Neural progenitor cell (in vitro differentiated cells): ENCODE measurements at regions not wholly inside any gene's neighbourhood (a gene's known extent, or its start where the extent isn't known, plus 50 kb on each side); places are given as distances from the start of the nearest gene placed in this dataset.

ENCODE experiments used
- DNase-seq: peaks from one replicate; pipeline ENCODE4 v3.0.0-alpha.2; 2016; ENCODE audit warnings: low spot score
- H2AFZ ChIP-seq: fragments of 200-600 bp; sonication (generic); replicated peaks from 2 replicates; pipeline ENCODE4 v1.6.1; 2016; ENCODE audit warnings: antibody characterized with exemption
- H3F3A ChIP-seq: fragments of 200-600 bp; sonication (generic); 2 replicates; pipeline ENCODE4 v1.6.1; 2016; ENCODE audit warnings: antibody characterized with exemption, low read depth
- H3K27ac ChIP-seq: fragments of 200-600 bp; sonication (generic); 2 replicates; pipeline ENCODE4 v1.5.1; 2016; ENCODE audit warnings: mild to moderate bottlenecking
- H3K27me3 ChIP-seq: fragments of 200-600 bp; sonication (generic); 2 replicates; pipeline ENCODE4 v1.6.1; 2016; ENCODE audit warnings: mild to moderate bottlenecking, moderate library complexity
- H3K36me3 ChIP-seq: fragments of 200-600 bp; sonication (generic); 2 replicates; pipeline ENCODE4 v1.5.1; 2016
- H3K4me1 ChIP-seq: fragments of 200-600 bp; sonication (generic); 2 replicates; pipeline ENCODE4 v1.6.1; 2016; ENCODE audit warnings: mixed run types
- H3K4me2 ChIP-seq: fragments of 200-600 bp; sonication (generic); 2 replicates; pipeline ENCODE4 v1.6.1; 2016
- H3K4me3 ChIP-seq: fragments of 200-600 bp; sonication (generic); 2 replicates; pipeline ENCODE4 v1.5.1; 2016
- H3K79me2 ChIP-seq: fragments of 200-600 bp; sonication (generic); 2 replicates; pipeline ENCODE4 v1.6.1; 2016; ENCODE audit warnings: low read depth
- H3K9ac ChIP-seq: fragments of 200-600 bp; sonication (generic); 2 replicates; pipeline ENCODE4 v1.6.1; 2016
- H3K9me3 ChIP-seq: fragments of 200-600 bp; sonication (generic); 2 replicates; pipeline ENCODE4 v1.5.1; 2016; ENCODE audit warnings: low read depth
- H4K20me1 ChIP-seq: fragments of 200-600 bp; sonication (generic); 2 replicates; pipeline ENCODE4 v1.6.1; 2016; ENCODE audit warnings: low read depth
- H3K27ac Mint-ChIP-seq: 3 replicates; pipeline ENCODE4 v1.8.0; 2021; ENCODE audit warnings: mixed read lengths
- H3K27me3 Mint-ChIP-seq: 2 replicates; pipeline ENCODE4 v1.8.0; 2022; ENCODE audit warnings: low read depth, mild to moderate bottlenecking, inconsistent platforms, moderate library complexity, mixed read lengths; ENCODE audit not compliant: insufficient read depth
- H3K36me3 Mint-ChIP-seq: 3 replicates; pipeline ENCODE4 v1.8.0; 2021; ENCODE audit warnings: mixed read lengths
- H3K4me1 Mint-ChIP-seq: 3 replicates; pipeline ENCODE4 v1.8.0; 2021; ENCODE audit warnings: mixed read lengths
- H3K4me3 Mint-ChIP-seq: 3 replicates; pipeline ENCODE4 v1.8.0; 2021; ENCODE audit warnings: mild to moderate bottlenecking, moderate library complexity, mixed read lengths
- H3K9me3 Mint-ChIP-seq: 3 replicates; pipeline ENCODE4 v1.8.0; 2020; ENCODE audit warnings: mixed read lengths
- CTCF ChIP-seq: fragments of 200-600 bp; sonication (generic); IDR thresholded peaks from 2 replicates; pipeline ENCODE4 v1.5.1; 2017; ENCODE audit warnings: antibody characterized with exemption, mild to moderate bottlenecking
- EZH2 ChIP-seq: fragments of 200-600 bp; sonication (generic); IDR thresholded peaks from 2 replicates; pipeline ENCODE4 v1.6.1; 2017; ENCODE audit warnings: antibody characterized with exemption, mild to moderate bottlenecking, moderate library complexity
- EZH2phosphoT487 ChIP-seq: fragments of 200-600 bp; sonication (generic); IDR thresholded peaks from 2 replicates; pipeline ENCODE4 v1.6.1; 2017; ENCODE audit warnings: antibody characterized with exemption

- H3K36me3 ChIP-seq = no peaks in the 10 kb centered on the region
- no peak overlapping the region for H3K4me3 ChIP-seq
- H2AFZ ChIP-seq = no peak overlapping the region
- H3K4me2 ChIP-seq = peak overlapping the region; percentile 14
- H3K9me3 ChIP-seq = peaks cover 4% of the 10 kb centered on the region
- TF ChIP-seq CTCF (no peak), EZH2phosphoT487 (no peak), EZH2 (no peak)
- peaks cover 5% of the 10 kb centered on the region for H3K9me3 Mint-ChIP-seq
- no peaks in the 10 kb centered on the region for H3K79me2 ChIP-seq
- H3K4me3 Mint-ChIP-seq = no peak overlapping the region
- H3K27ac ChIP-seq = no peak overlapping the region
- peaks cover 20% of the 10 kb centered on the region for H3F3A ChIP-seq
- peaks cover 33% of the 10 kb centered on the region for H3K4me1 ChIP-seq
- H3K27ac Mint-ChIP-seq = peak overlapping the region; percentile 57
- peaks cover 28% of the 10 kb centered on the region for H3K4me1 Mint-ChIP-seq
- H3K36me3 Mint-ChIP-seq = no peaks in the 10 kb centered on the region
- no peak overlapping the region for H3K9ac ChIP-seq
- peak; percentile 20 for DNase-seq
- H4K20me1 ChIP-seq = no peaks in the 10 kb centered on the region
- peaks cover 10% of the 10 kb centered on the region for H3K27me3 Mint-ChIP-seq
- H3K27me3 ChIP-seq = no peaks in the 10 kb centered on the region
Observed at GRCh38 chr16:58853854-58854791, 120.0 kb upstream of the GOT2 start.

GRCh38 chr16:58850678-58851020 is 116.5 kb upstream of the GOT2 start:
- Mint-ChIP-seq H3K9me3 (peaks cover 3% of the 10 kb centered on the region), H3K36me3 (peaks cover 2% of the 10 kb centered on the region), H3K4me1 (peaks cover 24% of the 10 kb centered on the region), H3K4me3 (no peak overlapping the region), H3K27me3 (peaks cover 3% of the 10 kb centered on the region), H3K27ac (no peak overlapping the region)
- Histone ChIP-seq H3K9me3 (no peaks in the 10 kb centered on the region), H3K27me3 (no peaks in the 10 kb centered on the region), H3K9ac (no peak overlapping the region), H3F3A (peaks cover 10% of the 10 kb centered on the region), H4K20me1 (no peaks in the 10 kb centered on the region), H3K27ac (no peak overlapping the region), H3K4me1 (peaks cover 19% of the 10 kb centered on the region), H3K4me3 (no peak overlapping the region), H2AFZ (no peak overlapping the region), H3K36me3 (no peaks in the 10 kb centered on the region), H3K4me2 (no peak overlapping the region), H3K79me2 (no peaks in the 10 kb centered on the region)
- no peak for TF ChIP-seq EZH2phosphoT487
- no peak for TF ChIP-seq CTCF
- no peak for TF ChIP-seq EZH2
- DNase-seq = no peak

GRCh38 chr16:58850019-58850677 is 116.0 kb upstream of the GOT2 start:
- H3K36me3 Mint-ChIP-seq = peaks cover 2% of the 10 kb centered on the region

More at GRCh38 chr16:58850019-58850677, 116.0 kb upstream of the GOT2 start:
- no peak for TF ChIP-seq CTCF
- TF ChIP-seq EZH2phosphoT487 = no peak
- TF ChIP-seq EZH2 = no peak
- Histone ChIP-seq H3K4me3 (no peak overlapping the region), H2AFZ (no peak overlapping the region), H3K27ac (no peak overlapping the region), H3K79me2 (no peaks in the 10 kb centered on the region), H4K20me1 (no peaks in the 10 kb centered on the region), H3K9ac (no peak overlapping the region), H3K36me3 (no peaks in the 10 kb centered on the region), H3K4me2 (no peak overlapping the region), H3K9me3 (no peaks in the 10 kb centered on the region), H3K27me3 (no peaks in the 10 kb centered on the region), H3K4me1 (peaks cover 17% of the 10 kb centered on the region), H3F3A (peaks cover 8% of the 10 kb centered on the region)
- no peak for DNase-seq
- no peak overlapping the region for H3K27ac Mint-ChIP-seq
- no peak overlapping the region for H3K4me3 Mint-ChIP-seq
- H3K4me1 Mint-ChIP-seq = peaks cover 21% of the 10 kb centered on the region
- peaks cover 3% of the 10 kb centered on the region for H3K9me3 Mint-ChIP-seq
- peaks cover 3% of the 10 kb centered on the region for H3K27me3 Mint-ChIP-seq
